ENCODE measurements at regions not wholly inside any gene's neighbourhood (a gene's known extent, or its start where the extent isn't known, plus 50 kb on each side); places are given as distances from the start of the nearest gene placed in this dataset.

DNA sequence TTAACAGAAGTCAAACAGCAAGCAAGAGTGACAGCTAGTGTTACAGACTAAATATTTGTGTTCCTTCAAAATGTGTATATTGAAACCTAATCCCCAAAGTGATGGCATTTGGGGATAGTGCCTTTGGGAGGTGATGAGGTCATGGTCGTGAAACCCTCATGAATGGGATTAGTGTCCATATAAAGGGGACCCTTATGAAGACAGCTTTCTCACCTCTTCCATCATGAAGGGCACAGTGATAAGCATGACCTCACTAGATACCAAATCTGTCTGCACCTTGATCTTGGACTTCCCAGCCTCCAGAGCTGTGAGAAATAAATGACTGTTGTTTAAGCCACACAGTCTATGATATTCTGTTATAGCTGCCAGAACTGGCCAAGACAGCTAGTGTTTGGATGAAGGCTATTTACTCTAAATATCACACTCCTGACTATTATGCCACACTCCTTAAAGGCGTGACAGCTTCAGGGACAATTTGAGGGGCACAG lies 235.7 kb upstream of the TMEM72 start:
- Histone ChIP-seq H3K9ac (ENCODE audit: insufficient read depth in 1 of 2, low read length in 2 of 2) (no peak overlapping the region), H3K4me3 (no peak overlapping the region), H3K9me3 (ENCODE audit: control insufficient read depth in 4 of 4, insufficient read depth in 3 of 4, low read length in 3 of 4) (peaks cover 0 to 1% (median 0%) of the 10 kb centered on the region in 4 donors), H3K27me3 (ENCODE audit: control insufficient read depth in 3 of 3, insufficient read depth in 3 of 3, low read length in 2 of 3) (no peaks in the 10 kb centered on the region), H3K27ac (ENCODE audit: low read depth in 1 of 2, low read length in 1 of 2) (no peak overlapping the region), H3K4me1 (ENCODE audit: control insufficient read depth in 5 of 5, insufficient read depth in 5 of 5, low read length in 5 of 5) (peaks cover 0 to 8% (median 0%) of the 10 kb centered on the region in 5 donors), H3K36me3 (ENCODE audit: control insufficient read depth in 4 of 4, insufficient read depth in 4 of 4, low read length in 4 of 4) (no peaks in the 10 kb centered on the region)
- DNase-seq (peak in 2 of 3 donors; percentile 30 to 69), ATAC-seq (ENCODE audit: insufficient read depth, low FRiP score) (no peak)
- no peak for TF ChIP-seq CTCF (IDR thresholded peaks at IDR 0.05; ENCODE audit: control extremely low read depth, extremely low read depth)
- 61 to 74% methylated on average over 2 of the region's 2 CpGs for WGBS, 2 donors

DNA sequence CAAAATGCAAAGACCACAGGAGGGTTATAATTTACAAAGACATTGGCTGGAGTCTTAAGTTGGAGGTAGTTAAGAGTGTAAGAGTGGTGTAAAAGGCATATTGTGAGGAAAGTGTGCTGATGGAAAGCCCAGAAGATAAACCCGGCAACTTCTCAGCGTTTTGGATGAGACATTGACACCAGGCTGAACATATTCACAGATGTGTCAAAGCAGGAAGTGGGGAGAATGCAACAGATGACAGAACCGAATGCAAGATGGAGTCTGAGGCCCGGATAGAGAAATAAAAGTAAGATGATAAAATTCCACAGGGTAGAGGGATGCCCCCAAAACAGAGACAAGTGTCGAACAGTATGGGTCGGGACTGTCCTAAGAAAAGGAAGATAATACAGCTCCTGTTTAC lies 230.4 kb upstream of the TMEM72 start:
- Histone ChIP-seq H3K4me3 (no peak overlapping the region), H3K9ac (ENCODE audit: insufficient read depth in 1 of 2, low read length in 2 of 2) (no peak overlapping the region), H3K36me3 (ENCODE audit: control insufficient read depth in 4 of 4, insufficient read depth in 4 of 4, low read length in 4 of 4) (no peaks in the 10 kb centered on the region), H3K4me1 (ENCODE audit: control insufficient read depth in 5 of 5, insufficient read depth in 5 of 5, low read length in 5 of 5) (peaks cover 0 to 17% (median 0%) of the 10 kb centered on the region in 5 donors), H3K27ac (ENCODE audit: low read depth in 1 of 2, low read length in 1 of 2) (no peak overlapping the region), H3K9me3 (ENCODE audit: control insufficient read depth in 4 of 4, insufficient read depth in 3 of 4, low read length in 3 of 4) (no peaks in the 10 kb centered on the region), H3K27me3 (ENCODE audit: control insufficient read depth in 3 of 3, insufficient read depth in 3 of 3, low read length in 2 of 3) (no peaks in the 10 kb centered on the region)
- DNase-seq (no peak), ATAC-seq (ENCODE audit: insufficient read depth, low FRiP score) (no peak)
- no peak for TF ChIP-seq CTCF (IDR thresholded peaks at IDR 0.05; ENCODE audit: control extremely low read depth, extremely low read depth)
- 87 to 92% methylated on average over 6 of the region's 6 CpGs for WGBS, 2 donors

- peaks cover 0 to 17% (median 0%) of the 10 kb centered on the region in 5 donors for H3K4me1 ChIP-seq (ENCODE audit: control insufficient read depth in 5 of 5, insufficient read depth in 5 of 5, low read length in 5 of 5)
- no peak overlapping the region for H3K9ac ChIP-seq (ENCODE audit: insufficient read depth in 1 of 2, low read length in 2 of 2)
- no peaks in the 10 kb centered on the region for H3K9me3 ChIP-seq (ENCODE audit: control insufficient read depth in 4 of 4, insufficient read depth in 3 of 4, low read length in 3 of 4)
- H3K4me3 ChIP-seq = no peak overlapping the region
- peak; percentile 32 to 82 (median 72) for DNase-seq
- TF ChIP-seq CTCF (IDR thresholded peaks at IDR 0.05; ENCODE audit: control extremely low read depth, extremely low read depth) = no peak
- no peaks in the 10 kb centered on the region for H3K27me3 ChIP-seq (ENCODE audit: control insufficient read depth in 3 of 3, insufficient read depth in 3 of 3, low read length in 2 of 3)
- WGBS, 2 donors = 79 to 91% methylated on average over 7 of the region's 7 CpGs
- H3K36me3 ChIP-seq (ENCODE audit: control insufficient read depth in 4 of 4, insufficient read depth in 4 of 4, low read length in 4 of 4) = no peaks in the 10 kb centered on the region
- ATAC-seq (ENCODE audit: insufficient read depth, low FRiP score) = no peak
- H3K27ac ChIP-seq (ENCODE audit: low read depth in 1 of 2, low read length in 1 of 2) = no peak overlapping the region
Observed at GRCh38 chr10:44682507-44682906, 228.6 kb upstream of the TMEM72 start.

DNA sequence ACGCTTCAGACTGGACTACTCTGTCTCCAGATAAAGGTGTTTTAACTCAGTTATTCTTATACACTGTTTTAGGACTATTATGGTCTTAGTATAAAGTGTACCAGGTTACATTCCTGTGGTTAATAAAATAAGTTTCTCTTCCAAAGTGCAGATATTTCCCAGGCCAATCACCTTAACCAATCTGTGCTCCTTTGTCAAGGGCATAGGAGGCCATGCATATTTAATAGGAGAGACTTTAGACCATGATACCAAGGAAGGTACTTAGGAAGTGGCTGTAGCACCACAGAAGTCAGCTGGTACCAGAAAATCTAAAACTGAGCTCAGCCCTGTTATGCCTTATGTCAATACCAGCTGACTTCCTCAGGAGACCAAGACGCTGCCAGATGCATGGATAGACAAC lies 226.5 kb upstream of the TMEM72 start:
- Histone ChIP-seq H3K9me3 (ENCODE audit: control insufficient read depth in 4 of 4, insufficient read depth in 3 of 4, low read length in 3 of 4) (no peaks in the 10 kb centered on the region), H3K36me3 (ENCODE audit: control insufficient read depth in 4 of 4, insufficient read depth in 4 of 4, low read length in 4 of 4) (no peaks in the 10 kb centered on the region), H3K27me3 (ENCODE audit: control insufficient read depth in 3 of 3, insufficient read depth in 3 of 3, low read length in 2 of 3) (no peaks in the 10 kb centered on the region), H3K9ac (ENCODE audit: insufficient read depth in 1 of 2, low read length in 2 of 2) (no peak overlapping the region), H3K27ac (ENCODE audit: low read depth in 1 of 2, low read length in 1 of 2) (no peak overlapping the region), H3K4me3 (no peak overlapping the region), H3K4me1 (ENCODE audit: control insufficient read depth in 5 of 5, insufficient read depth in 5 of 5, low read length in 5 of 5) (peaks cover 0 to 17% (median 0%) of the 10 kb centered on the region in 5 donors)
- no peak for TF ChIP-seq CTCF (IDR thresholded peaks at IDR 0.05; ENCODE audit: control extremely low read depth, extremely low read depth)
- 91 to 92% methylated on average over 2 of the region's 2 CpGs for WGBS, 2 donors
- ATAC-seq (ENCODE audit: insufficient read depth, low FRiP score) (no peak), DNase-seq (no peak)
